ENCODE measurements at regions not wholly inside any gene's neighbourhood (a gene's known extent, or its start where the extent isn't known, plus 50 kb on each side); places are given as distances from the start of the nearest gene placed in this dataset.

DNA sequence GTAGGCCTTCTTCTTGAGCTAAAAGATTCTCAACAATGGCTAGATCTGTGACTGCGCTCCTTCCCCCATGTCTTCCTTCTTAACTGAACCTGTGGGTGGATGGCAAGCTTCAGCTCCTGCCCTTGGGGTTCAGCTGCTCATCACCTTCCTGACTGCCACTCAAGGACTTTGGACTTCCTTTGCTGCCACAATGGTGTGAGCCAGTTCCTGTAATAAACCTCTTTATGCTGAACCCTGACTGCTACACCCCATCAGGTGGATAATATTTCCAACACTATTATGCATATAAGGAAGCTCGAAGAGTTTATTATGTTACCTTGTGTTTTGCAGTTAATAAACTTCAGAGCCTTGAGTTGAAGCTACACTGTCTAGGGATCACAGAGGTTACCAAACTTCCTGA is 208.9 kb upstream of the SLC10A2 start:
- TF ChIP-seq YY1 (IDR thresholded peaks at IDR 0.05; ENCODE audit: insufficient read depth, insufficient read length) (no peak), ZNF274 (IDR thresholded peaks at IDR 0.05; ENCODE audit: low read depth, low read length) (no peak), SUZ12 (IDR thresholded peaks at IDR 0.05; ENCODE audit: extremely low read depth, insufficient read depth, insufficient read length) (no peak)
